Memory B cell (primary cell): ENCODE measurements at regions not wholly inside any gene's neighbourhood (a gene's known extent, or its start where the extent isn't known, plus 50 kb on each side); places are given as distances from the start of the nearest gene placed in this dataset.

Source experiments
- ATAC-seq: fragments of 150-1000 bp; cut with Tn5 transposase; 2 replicates; pipeline ENCODE4 v1.10.0; 2021; ENCODE audit warnings: low read depth, mild to moderate bottlenecking, moderate library complexity
- DNase-seq, 2 donors: peaks; one replicate each; pipeline ENCODE4 v3.0.0; 2022; ENCODE audit warnings: low spot score in 2 of 2
- H3K27ac Mint-ChIP-seq: one replicate; pipeline ENCODE4 v1.8.0; 2022; ENCODE audit warnings: mild to moderate bottlenecking, moderate library complexity, mixed read lengths
- H3K27me3 Mint-ChIP-seq: one replicate; pipeline ENCODE4 v1.8.0; 2022; ENCODE audit warnings: mixed read lengths
- H3K36me3 Mint-ChIP-seq: one replicate; pipeline ENCODE4 v1.8.0; 2022; ENCODE audit warnings: mild to moderate bottlenecking, mixed read lengths
- H3K4me1 Mint-ChIP-seq: one replicate; pipeline ENCODE4 v1.8.0; 2022; ENCODE audit warnings: mixed read lengths
- H3K4me3 Mint-ChIP-seq: one replicate; pipeline ENCODE4 v1.8.0; 2022; ENCODE audit warnings: mild to moderate bottlenecking, moderate library complexity, mixed read lengths
- H3K9me3 Mint-ChIP-seq: one replicate; pipeline ENCODE4 v1.8.0; 2022; ENCODE audit warnings: mixed read lengths

- H3K9me3 Mint-ChIP-seq, result peaks cover 1% of the 10 kb centered on the region
- no peak overlapping the region for H3K4me3 Mint-ChIP-seq
- no peak overlapping the region for H3K27ac Mint-ChIP-seq
- no peaks in the 10 kb centered on the region for H3K36me3 Mint-ChIP-seq
- ATAC-seq (no peak), DNase-seq (no peak)
- no peaks in the 10 kb centered on the region for H3K4me1 Mint-ChIP-seq
- H3K27me3 Mint-ChIP-seq, result peaks cover 2% of the 10 kb centered on the region
Measured at GRCh38 chr3:182108371-182108770, 396.6 kb downstream of the SOX2 start.

GRCh38 chr3:182111967-182112366, 400.2 kb downstream of the SOX2 start:
- H3K4me1 Mint-ChIP-seq, result no peaks in the 10 kb centered on the region
- H3K27ac Mint-ChIP-seq, result no peak overlapping the region
- H3K27me3 Mint-ChIP-seq, result peaks cover 1% of the 10 kb centered on the region
- DNase-seq (no peak), ATAC-seq (no peak)
- no peaks in the 10 kb centered on the region for H3K36me3 Mint-ChIP-seq
- H3K4me3 Mint-ChIP-seq, result no peak overlapping the region
- peaks cover 1% of the 10 kb centered on the region for H3K9me3 Mint-ChIP-seq

- H3K27ac Mint-ChIP-seq, result no peak overlapping the region
- H3K36me3 Mint-ChIP-seq, result no peaks in the 10 kb centered on the region
- DNase-seq, result no peak
- no peaks in the 10 kb centered on the region for H3K4me1 Mint-ChIP-seq
- H3K4me3 Mint-ChIP-seq, result no peak overlapping the region
- H3K9me3 Mint-ChIP-seq, result peaks cover 1% of the 10 kb centered on the region
- peaks cover 1% of the 10 kb centered on the region for H3K27me3 Mint-ChIP-seq
- ATAC-seq, result no peak
Measured at GRCh38 chr3:182115328-182116015, 403.7 kb downstream of the SOX2 start.

DNA sequence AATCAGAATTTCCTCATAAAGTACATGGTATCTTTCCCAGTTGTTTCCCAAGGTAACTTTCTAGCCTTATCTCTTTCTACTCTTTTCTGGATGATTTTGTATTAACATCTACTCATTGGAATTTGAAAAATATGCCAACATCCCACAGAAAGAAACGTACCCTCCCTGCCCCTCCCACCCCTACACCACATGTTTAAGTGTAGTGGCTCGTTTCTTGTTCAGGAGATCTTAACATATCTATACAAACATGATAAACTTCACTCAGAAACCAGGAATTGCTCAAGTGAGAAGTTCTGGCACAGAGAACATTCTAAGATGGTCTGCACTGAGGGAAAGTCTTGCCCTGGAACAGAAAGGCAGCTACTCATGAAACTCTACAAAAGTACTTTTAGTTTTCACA, 404.7 kb downstream of the SOX2 start:
- Mint-ChIP-seq H3K27me3 (peaks cover 1% of the 10 kb centered on the region), H3K36me3 (no peaks in the 10 kb centered on the region), H3K27ac (no peak overlapping the region), H3K4me3 (no peak overlapping the region), H3K9me3 (peaks cover 1% of the 10 kb centered on the region), H3K4me1 (no peaks in the 10 kb centered on the region)
- no peak for ATAC-seq
- DNase-seq, result no peak

GRCh38 chr3:182117131-182117530, 405.4 kb downstream of the SOX2 start:
- no peaks in the 10 kb centered on the region for H3K9me3 Mint-ChIP-seq
- H3K4me1 Mint-ChIP-seq, result no peaks in the 10 kb centered on the region
- H3K27me3 Mint-ChIP-seq, result peaks cover 1% of the 10 kb centered on the region
- no peak overlapping the region for H3K4me3 Mint-ChIP-seq
- no peaks in the 10 kb centered on the region for H3K36me3 Mint-ChIP-seq
- DNase-seq (no peak), ATAC-seq (no peak)
- H3K27ac Mint-ChIP-seq, result no peak overlapping the region

DNA sequence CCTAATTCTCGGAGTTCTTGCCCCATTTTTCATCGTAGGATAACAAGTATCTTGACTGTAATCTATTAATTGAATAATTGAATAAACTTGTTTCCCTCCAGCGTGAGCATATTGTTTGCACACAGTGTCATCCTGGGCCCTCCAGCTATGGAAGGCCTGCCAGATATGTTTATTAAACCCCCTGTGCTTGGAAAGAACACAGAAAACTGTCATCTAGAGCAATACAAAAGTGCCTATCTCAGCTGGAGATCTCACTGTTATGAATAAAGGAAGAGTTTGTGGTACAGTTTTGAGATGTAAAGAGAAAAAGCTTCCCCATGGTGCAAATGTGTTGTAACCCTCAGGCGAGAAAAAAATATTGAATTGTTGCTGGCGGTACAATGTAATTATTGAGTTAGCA, 405.9 kb downstream of the SOX2 start:
- peaks cover 1% of the 10 kb centered on the region for H3K27me3 Mint-ChIP-seq
- no peaks in the 10 kb centered on the region for H3K4me1 Mint-ChIP-seq
- no peak overlapping the region for H3K27ac Mint-ChIP-seq
- no peaks in the 10 kb centered on the region for H3K9me3 Mint-ChIP-seq
- no peak overlapping the region for H3K4me3 Mint-ChIP-seq
- ATAC-seq (no peak), DNase-seq (no peak)
- H3K36me3 Mint-ChIP-seq, result no peaks in the 10 kb centered on the region

DNA sequence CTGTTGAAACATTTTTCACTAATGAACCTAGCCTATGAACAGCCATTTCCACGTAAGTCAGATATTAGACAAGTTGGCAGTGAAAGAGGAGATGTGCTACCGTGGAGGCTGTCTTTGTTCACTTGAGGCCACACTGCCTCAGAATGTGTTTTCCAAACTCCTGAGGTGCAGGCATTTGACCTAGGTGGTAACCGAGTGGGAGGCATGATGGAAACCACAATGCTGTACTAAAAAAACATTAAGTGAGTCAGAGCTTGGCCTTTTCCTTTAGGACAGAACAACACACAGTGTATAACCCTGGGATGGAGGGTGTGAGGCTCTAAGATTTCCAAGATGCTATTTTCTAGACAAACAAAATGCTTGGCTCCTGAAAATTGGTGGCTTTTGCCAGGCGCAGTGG, 406.3 kb downstream of the SOX2 start:
- no peaks in the 10 kb centered on the region for H3K9me3 Mint-ChIP-seq
- H3K27me3 Mint-ChIP-seq, result peaks cover 1% of the 10 kb centered on the region
- ATAC-seq, result no peak
- H3K4me3 Mint-ChIP-seq, result no peak overlapping the region
- no peaks in the 10 kb centered on the region for H3K4me1 Mint-ChIP-seq
- H3K27ac Mint-ChIP-seq, result no peak overlapping the region
- no peak for DNase-seq
- no peaks in the 10 kb centered on the region for H3K36me3 Mint-ChIP-seq

- Mint-ChIP-seq H3K4me1 (no peaks in the 10 kb centered on the region), H3K27me3 (no peaks in the 10 kb centered on the region), H3K27ac (no peak overlapping the region), H3K4me3 (no peak overlapping the region), H3K9me3 (no peaks in the 10 kb centered on the region), H3K36me3 (no peaks in the 10 kb centered on the region)
- DNase-seq (no peak), ATAC-seq (no peak)
Measured at GRCh38 chr3:182121401-182121800, 409.7 kb downstream of the SOX2 start.

GRCh38 chr3:182122779-182123178, 411.1 kb downstream of the SOX2 start:
- no peak for ATAC-seq
- H3K27me3 Mint-ChIP-seq, result peaks cover 3% of the 10 kb centered on the region

GRCh38 chr3:182124187-182124586, 412.5 kb downstream of the SOX2 start:
- Mint-ChIP-seq H3K9me3 (no peaks in the 10 kb centered on the region), H3K27me3 (peaks cover 3% of the 10 kb centered on the region), H3K27ac (no peak overlapping the region), H3K4me3 (no peak overlapping the region), H3K36me3 (no peaks in the 10 kb centered on the region), H3K4me1 (no peaks in the 10 kb centered on the region)
- no peak for ATAC-seq
- DNase-seq, result no peak

More at GRCh38 chr3:182122779-182123178, 411.1 kb downstream of the SOX2 start:
- no peak overlapping the region for H3K27ac Mint-ChIP-seq
- DNase-seq, result no peak
- H3K4me1 Mint-ChIP-seq, result no peaks in the 10 kb centered on the region
- no peaks in the 10 kb centered on the region for H3K36me3 Mint-ChIP-seq
- no peaks in the 10 kb centered on the region for H3K9me3 Mint-ChIP-seq
- no peak overlapping the region for H3K4me3 Mint-ChIP-seq

- Mint-ChIP-seq H3K4me1 (no peaks in the 10 kb centered on the region), H3K4me3 (no peak overlapping the region), H3K27ac (no peak overlapping the region), H3K36me3 (no peaks in the 10 kb centered on the region), H3K9me3 (no peaks in the 10 kb centered on the region), H3K27me3 (peaks cover 3% of the 10 kb centered on the region)
- ATAC-seq (no peak), DNase-seq (no peak)
Measured at GRCh38 chr3:182124716-182125115, 413.0 kb downstream of the SOX2 start.

DNA sequence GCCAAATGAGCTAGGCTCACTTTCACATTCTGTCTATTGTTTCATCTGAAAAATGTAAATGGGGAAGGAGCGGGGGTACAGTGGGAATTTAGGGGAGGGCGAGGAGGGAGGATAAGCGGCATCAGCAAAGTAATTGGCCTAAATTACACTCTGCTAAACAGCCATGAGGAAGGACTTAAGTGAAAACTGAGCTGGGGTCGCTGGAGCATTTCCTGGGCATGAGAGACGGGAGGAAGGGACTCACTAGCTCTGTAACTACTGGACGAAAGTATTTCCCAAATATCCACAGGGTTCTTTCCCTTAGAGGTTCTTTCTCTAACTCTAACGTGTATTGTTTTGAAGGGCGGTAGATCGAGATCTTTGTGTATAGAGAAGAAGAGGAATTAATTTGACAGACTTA, 418.0 kb downstream of the SOX2 start:
- Mint-ChIP-seq H3K27ac (no peak overlapping the region), H3K9me3 (no peaks in the 10 kb centered on the region), H3K27me3 (peaks cover 7% of the 10 kb centered on the region), H3K36me3 (no peaks in the 10 kb centered on the region), H3K4me1 (no peaks in the 10 kb centered on the region), H3K4me3 (no peak overlapping the region)
- no peak for DNase-seq
- no peak for ATAC-seq

GRCh38 chr3:182133752-182134151, 422.0 kb downstream of the SOX2 start:
- H3K9me3 Mint-ChIP-seq, result no peaks in the 10 kb centered on the region
- no peak overlapping the region for H3K4me3 Mint-ChIP-seq
- peaks cover 4% of the 10 kb centered on the region for H3K27me3 Mint-ChIP-seq

GRCh38 chr3:182135056-182135455, 423.3 kb downstream of the SOX2 start:
- Mint-ChIP-seq H3K27me3 (peaks cover 2% of the 10 kb centered on the region), H3K9me3 (no peaks in the 10 kb centered on the region), H3K4me1 (no peaks in the 10 kb centered on the region), H3K27ac (no peak overlapping the region), H3K4me3 (no peak overlapping the region), H3K36me3 (no peaks in the 10 kb centered on the region)
- DNase-seq, result no peak
- ATAC-seq, result no peak

More at GRCh38 chr3:182133752-182134151, 422.0 kb downstream of the SOX2 start:
- no peak for ATAC-seq
- Mint-ChIP-seq H3K36me3 (no peaks in the 10 kb centered on the region), H3K4me1 (no peaks in the 10 kb centered on the region), H3K27ac (no peak overlapping the region)
- DNase-seq, result no peak
